PC-9 (cell line): ENCODE measurements at regions not wholly inside any gene's neighbourhood (a gene's known extent, or its start where the extent isn't known, plus 50 kb on each side); places are given as distances from the start of the nearest gene placed in this dataset.

Experiments
- BruUV-seq: library from RNA; stranded (reverse); fragments of 400-500 nt; replicated peaks from 2 replicates; lab custom pipeline; 2021; lab: Mats Ljungman, UMichigan
- CTCF ChIA-PET: fragments of 300-600 bp; sonication (Branson Sonifier 250); formaldehyde crosslinking; loops from one replicate; lab custom pipeline; 2022; ENCODE audit warnings: antibody characterized with exemption; lab: Charles Lee
- POLR2A ChIA-PET: fragments of 300-600 bp; sonication (Branson Sonifier 250); formaldehyde crosslinking; loops from one replicate; lab custom pipeline; 2022; ENCODE audit warnings: antibody characterized with exemption; ENCODE audit not compliant: unreplicated experiment; lab: Charles Lee
- DNase-seq, 2 experiments: peaks; one replicate each; pipeline versions ENCODE4 v3.0.0 to v3.0.0-alpha.2; 2015 to 2022; ENCODE audit warnings: mixed read lengths in 1 of 2
- H2AFZ ChIP-seq: fragments of 200-600 bp; sonication (generic); 2 replicates; pipeline ENCODE4 v1.8.1; 2017; ENCODE audit warnings: antibody characterized with exemption
- H3F3A ChIP-seq: fragments of 200-600 bp; sonication (generic); 2 replicates; pipeline ENCODE4 v1.8.1; 2017; ENCODE audit warnings: antibody characterized with exemption, mild to moderate bottlenecking, low read depth; ENCODE audit not compliant: insufficient read depth
- H3K27ac ChIP-seq: fragments of 200-600 bp; sonication (generic); 2 replicates; pipeline ENCODE4 v1.6.1; 2016; ENCODE audit warnings: mixed run types
- H3K27me3 ChIP-seq: fragments of 200-600 bp; sonication (generic); 2 replicates; pipeline ENCODE4 v1.6.1; 2016; ENCODE audit warnings: low read depth, mixed run types; ENCODE audit not compliant: insufficient read depth
- H3K36me3 ChIP-seq: fragments of 200-600 bp; sonication (generic); 2 replicates; pipeline ENCODE4 v1.6.1; 2016; ENCODE audit warnings: low read depth, mixed run types
- H3K4me1 ChIP-seq: fragments of 200-600 bp; sonication (generic); replicated peaks from 2 replicates; pipeline ENCODE4 v1.6.1; 2016; ENCODE audit warnings: mixed run types; ENCODE audit not compliant: insufficient read depth
- H3K4me2 ChIP-seq: fragments of 200-600 bp; sonication (generic); 2 replicates; pipeline ENCODE4 v1.6.1; 2017; ENCODE audit warnings: mixed run types
- H3K4me3 ChIP-seq: fragments of 200-600 bp; sonication (generic); 2 replicates; pipeline ENCODE4 v1.6.1; 2016; ENCODE audit warnings: mixed run types
- H3K79me2 ChIP-seq: fragments of 200-600 bp; sonication (generic); 2 replicates; pipeline ENCODE4 v1.6.1; 2017; ENCODE audit warnings: low read depth, mixed run types
- H3K9me2 ChIP-seq: fragments of 200-600 bp; sonication (generic); 2 replicates; pipeline ENCODE4 v1.8.1; 2017; ENCODE audit warnings: mild to moderate bottlenecking; ENCODE audit not compliant: insufficient read depth
- H3K9me3 ChIP-seq: fragments of 200-600 bp; sonication (generic); 2 replicates; pipeline ENCODE4 v1.8.1; 2016; ENCODE audit warnings: low read depth; ENCODE audit not compliant: insufficient read depth
- H4K20me1 ChIP-seq: fragments of 200-600 bp; sonication (generic); 2 replicates; pipeline ENCODE4 v1.8.1; 2017; ENCODE audit not compliant: insufficient read depth
- CTCF ChIP-seq: fragments of 200-600 bp; sonication (generic); conservative IDR thresholded peaks from 2 replicates; pipeline ENCODE4 v1.6.1; 2017; ENCODE audit warnings: mixed run types, antibody characterized with exemption, mild to moderate bottlenecking, moderate library complexity
- EZH2 ChIP-seq: fragments of 200-600 bp; sonication (generic); IDR thresholded peaks from 2 replicates; pipeline ENCODE4 v1.8.0; 2017; ENCODE audit warnings: antibody characterized with exemption, low read depth
- intact Hi-C: fragments of 100-400 bp; cut with micrococcal nuclease; formaldehyde crosslinking; loops from one replicate; pipeline ENCODE4 v1.10.0; 2022; ENCODE audit not compliant: unreplicated experiment

GRCh38 chr15:85947936-85948335 lies 131.7 kb upstream of the AGBL1 start:
- Histone ChIP-seq H3K4me3 (no peak overlapping the region), H3K4me1 (no peaks in the 10 kb centered on the region), H2AFZ (no peak overlapping the region), H3K4me2 (no peak overlapping the region), H4K20me1 (no peaks in the 10 kb centered on the region), H3K27me3 (peaks cover 25% of the 10 kb centered on the region; the same call in 1 of the 2 replicates), H3K36me3 (no peaks in the 10 kb centered on the region), H3K9me3 (no peaks in the 10 kb centered on the region), H3F3A (no peaks in the 10 kb centered on the region), H3K79me2 (no peaks in the 10 kb centered on the region), H3K9me2 (no peaks in the 10 kb centered on the region), H3K27ac (no peak overlapping the region)
- DNase-seq = no peak
- CTCF ChIA-PET = no interaction called here
- intact Hi-C loops = no loop called here
- BruUV-seq = no TSS peak
- TF ChIP-seq EZH2 = no peak
- TF ChIP-seq CTCF = no peak
- POLR2A ChIA-PET = no interaction called here

- H4K20me1 ChIP-seq = no peaks in the 10 kb centered on the region
- no peaks in the 10 kb centered on the region for H3K79me2 ChIP-seq
- H3K27ac ChIP-seq = no peak overlapping the region
- no peak overlapping the region for H2AFZ ChIP-seq
- POLR2A ChIA-PET = no interaction called here
- H3K4me2 ChIP-seq = no peak overlapping the region
- DNase-seq = no peak
- intact Hi-C loops = no loop called here
- H3F3A ChIP-seq = no peaks in the 10 kb centered on the region
- CTCF ChIA-PET = no interaction called here
- no peaks in the 10 kb centered on the region for H3K36me3 ChIP-seq
- H3K27me3 ChIP-seq = peaks cover 21% of the 10 kb centered on the region; the same call in 1 of the 2 replicates
- H3K4me1 ChIP-seq = no peaks in the 10 kb centered on the region
- BruUV-seq = no TSS peak
- H3K9me3 ChIP-seq = no peaks in the 10 kb centered on the region
- H3K9me2 ChIP-seq = no peaks in the 10 kb centered on the region
- H3K4me3 ChIP-seq = no peak overlapping the region
- TF ChIP-seq EZH2 (no peak), CTCF (no peak)
Observed at GRCh38 chr15:85950101-85950500, 129.6 kb upstream of the AGBL1 start.

GRCh38 chr15:85954586-85954985 lies 125.1 kb upstream of the AGBL1 start:
- Histone ChIP-seq H3K9me3 (no peaks in the 10 kb centered on the region), H3K4me2 (no peak overlapping the region), H3K9me2 (no peaks in the 10 kb centered on the region; the same call in 1 of the 2 replicates), H4K20me1 (no peaks in the 10 kb centered on the region), H3K4me1 (no peaks in the 10 kb centered on the region), H3F3A (no peaks in the 10 kb centered on the region), H3K36me3 (no peaks in the 10 kb centered on the region), H3K79me2 (no peaks in the 10 kb centered on the region), H3K27ac (no peak overlapping the region), H2AFZ (no peak overlapping the region), H3K27me3 (peaks cover 33% of the 10 kb centered on the region), H3K4me3 (no peak overlapping the region)
- no TSS peak for BruUV-seq
- intact Hi-C loops = no loop called here
- CTCF ChIA-PET = no interaction called here
- TF ChIP-seq EZH2 (no peak), CTCF (no peak)
- DNase-seq = no peak
- POLR2A ChIA-PET = no interaction called here
